ENCODE measurements at regions not wholly inside any gene's neighbourhood (a gene's known extent, or its start where the extent isn't known, plus 50 kb on each side); places are given as distances from the start of the nearest gene placed in this dataset.

DNA sequence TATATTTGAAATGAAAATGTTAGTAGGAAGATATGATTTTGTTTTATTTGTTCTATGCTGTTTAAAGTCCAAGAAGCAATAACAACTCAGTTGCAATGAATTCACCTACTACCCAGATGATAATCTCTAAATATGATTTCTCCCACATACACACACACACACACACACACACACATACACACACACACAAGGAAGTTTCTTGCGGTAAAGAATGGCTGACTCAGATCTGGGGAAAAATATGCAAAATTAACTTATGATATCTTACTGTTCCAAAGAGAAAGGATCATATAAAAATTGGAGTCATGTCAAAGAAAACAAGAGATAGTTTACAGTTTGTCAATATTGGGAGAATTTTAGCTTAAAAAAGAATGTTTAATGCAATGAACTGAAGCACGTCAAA is 456.7 kb downstream of the SLC16A7 start:
- no peak for DNase-seq (ENCODE audit: low read depth)
- TF ChIP-seq, protein P1, sequence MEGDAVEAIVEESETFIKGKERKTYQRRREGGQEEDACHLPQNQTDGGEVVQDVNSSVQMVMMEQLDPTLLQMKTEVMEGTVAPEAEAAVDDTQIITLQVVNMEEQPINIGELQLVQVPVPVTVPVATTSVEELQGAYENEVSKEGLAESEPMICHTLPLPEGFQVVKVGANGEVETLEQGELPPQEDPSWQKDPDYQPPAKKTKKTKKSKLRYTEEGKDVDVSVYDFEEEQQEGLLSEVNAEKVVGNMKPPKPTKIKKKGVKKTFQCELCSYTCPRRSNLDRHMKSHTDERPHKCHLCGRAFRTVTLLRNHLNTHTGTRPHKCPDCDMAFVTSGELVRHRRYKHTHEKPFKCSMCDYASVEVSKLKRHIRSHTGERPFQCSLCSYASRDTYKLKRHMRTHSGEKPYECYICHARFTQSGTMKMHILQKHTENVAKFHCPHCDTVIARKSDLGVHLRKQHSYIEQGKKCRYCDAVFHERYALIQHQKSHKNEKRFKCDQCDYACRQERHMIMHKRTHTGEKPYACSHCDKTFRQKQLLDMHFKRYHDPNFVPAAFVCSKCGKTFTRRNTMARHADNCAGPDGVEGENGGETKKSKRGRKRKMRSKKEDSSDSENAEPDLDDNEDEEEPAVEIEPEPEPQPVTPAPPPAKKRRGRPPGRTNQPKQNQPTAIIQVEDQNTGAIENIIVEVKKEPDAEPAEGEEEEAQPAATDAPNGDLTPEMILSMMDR (conservative IDR thresholded peaks at IDR 0.05; ENCODE audit: low read length), result no peak
- no peak overlapping the region for H3K4me3 ChIP-seq (ENCODE audit: low read length)

DNA sequence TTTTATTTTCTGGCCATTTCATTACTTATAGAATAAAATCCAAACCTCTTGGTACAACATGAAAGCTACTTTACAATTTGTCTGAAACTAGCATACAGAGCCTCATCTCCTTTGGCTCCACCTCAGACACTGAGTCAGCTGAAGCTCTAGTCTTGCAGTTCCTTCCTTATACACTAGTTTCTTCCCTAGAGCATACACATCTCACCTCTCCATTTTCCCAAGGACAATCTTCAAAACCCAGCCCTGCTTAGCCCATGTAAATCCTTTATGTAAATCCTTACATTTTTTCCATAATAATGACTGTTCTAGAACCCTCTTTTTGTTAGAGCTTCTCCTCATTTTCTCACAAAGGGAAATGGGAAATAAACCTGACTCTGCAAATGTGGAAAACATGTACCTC is 463.4 kb downstream of the SLC16A7 start:
- TF ChIP-seq, protein P1 (conservative IDR thresholded peaks at IDR 0.05; ENCODE audit: low read length), result no peak
- H3K4me3 ChIP-seq (ENCODE audit: low read length), result no peak overlapping the region
- no peak for DNase-seq (ENCODE audit: low read depth)

DNA sequence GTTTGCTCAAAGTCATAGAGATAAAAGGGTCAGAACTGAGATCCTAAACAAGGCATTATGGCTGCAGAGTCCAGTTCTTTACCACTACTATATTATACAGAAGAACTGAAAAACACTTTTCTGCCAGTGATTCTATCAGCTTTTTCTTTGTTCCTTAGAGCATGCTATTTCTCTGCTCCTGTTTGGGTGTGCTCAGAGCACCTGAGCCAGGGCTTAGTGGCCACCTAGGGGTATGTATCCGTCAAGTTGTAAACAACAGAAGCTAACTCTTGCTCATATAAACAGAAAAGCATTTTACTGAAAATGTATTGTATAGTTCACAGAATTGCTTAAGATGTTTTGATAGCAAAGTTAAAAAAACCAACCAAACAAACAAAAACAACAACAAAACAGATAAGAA is 470.8 kb downstream of the SLC16A7 start:
- no peak for DNase-seq (ENCODE audit: low read depth)
- H3K4me3 ChIP-seq (ENCODE audit: low read length), result no peak overlapping the region
- TF ChIP-seq, protein P1 (conservative IDR thresholded peaks at IDR 0.05; ENCODE audit: low read length), result no peak

DNA sequence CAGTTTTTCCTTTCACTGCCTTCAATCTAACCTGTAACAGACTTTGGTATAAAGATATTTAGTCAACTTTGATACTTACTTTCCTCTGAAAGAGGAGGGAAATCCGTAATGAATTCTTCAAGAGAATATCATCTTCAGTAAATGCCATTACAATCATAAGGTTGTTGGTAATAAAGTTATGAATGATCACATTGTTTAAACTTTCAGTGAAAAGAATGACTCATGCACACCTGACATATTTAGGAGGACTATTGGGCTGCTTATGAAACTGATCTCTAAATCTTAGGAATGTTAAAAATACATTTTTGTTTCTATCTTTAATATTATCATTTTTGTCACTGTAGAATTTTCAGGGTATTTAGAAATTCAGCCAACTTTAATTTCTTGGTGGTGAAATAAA is 474.7 kb downstream of the SLC16A7 start:
- TF ChIP-seq, protein P1 (conservative IDR thresholded peaks at IDR 0.05; ENCODE audit: low read length), result no peak
- no peak overlapping the region for H3K4me3 ChIP-seq (ENCODE audit: low read length)
- no peak for DNase-seq (ENCODE audit: low read depth)

DNA sequence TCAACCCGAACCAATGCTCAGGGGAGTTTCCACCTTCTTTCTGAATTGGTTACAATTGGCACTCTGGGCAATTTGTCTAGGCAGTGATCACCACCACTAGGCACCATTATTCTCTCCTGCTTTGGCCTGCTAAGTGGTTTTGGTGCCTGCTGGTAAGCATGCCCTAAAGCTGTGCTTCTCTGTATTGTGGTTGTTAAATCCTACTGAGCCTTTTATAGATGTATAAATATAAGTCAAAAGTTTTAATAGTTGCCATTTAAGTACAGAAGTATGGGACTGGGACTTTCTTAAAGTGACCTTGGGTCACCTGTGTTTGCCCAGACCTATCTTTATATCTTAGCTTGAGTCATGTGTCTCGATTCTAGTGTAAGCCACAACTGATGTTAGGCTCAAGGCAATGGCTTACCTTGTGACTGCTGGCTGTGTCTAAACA is 475.9 kb downstream of the SLC16A7 start:
- TF ChIP-seq, protein P1 (conservative IDR thresholded peaks at IDR 0.05; ENCODE audit: low read length), result no peak
- no peak for DNase-seq (ENCODE audit: low read depth)

DNA sequence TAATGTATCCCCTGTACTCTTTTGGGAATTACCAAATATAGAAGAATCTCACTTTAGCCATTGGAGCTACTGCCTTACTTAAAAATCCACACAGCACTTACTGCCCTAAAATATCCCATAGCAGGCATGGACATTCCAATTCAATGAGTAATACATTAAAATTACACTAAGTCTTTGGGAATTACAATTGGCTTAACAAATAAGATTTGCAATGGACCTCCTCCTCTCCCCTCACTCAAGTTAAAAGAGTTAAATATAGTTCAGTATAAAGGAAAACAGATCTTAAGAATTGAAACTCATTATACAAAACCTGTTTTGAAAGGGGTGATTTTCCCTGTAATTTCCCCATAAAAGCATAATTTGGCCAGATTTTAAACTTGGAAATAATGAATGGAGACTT is 477.1 kb downstream of the SLC16A7 start:
- TF ChIP-seq, protein P1 (conservative IDR thresholded peaks at IDR 0.05; ENCODE audit: low read length), result no peak
- H3K4me3 ChIP-seq (ENCODE audit: low read length), result no peak overlapping the region
- peak; percentile 55 for DNase-seq (ENCODE audit: low read depth)

More for the DNA sequence above, 475.9 kb downstream of the SLC16A7 start:
- H3K4me3 ChIP-seq (ENCODE audit: low read length), result no peak overlapping the region

DNA sequence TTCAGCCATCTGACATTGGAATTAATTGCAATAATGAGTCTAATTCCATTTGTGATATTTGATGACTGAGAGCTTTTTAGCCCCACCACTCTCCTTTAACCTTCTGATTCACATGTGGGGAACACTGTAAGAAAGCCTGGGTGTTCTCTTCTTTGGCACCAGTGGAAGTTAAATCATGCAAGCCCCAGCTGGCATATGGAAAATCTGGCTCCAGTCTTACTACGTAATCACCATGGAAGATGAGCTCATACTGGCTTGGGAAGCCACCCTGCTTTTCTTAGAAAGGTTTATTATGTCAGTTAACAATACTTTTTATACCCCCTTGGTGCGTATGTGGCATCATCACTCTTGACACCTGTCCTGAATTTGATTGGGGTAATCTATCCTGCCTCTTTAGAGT is 479.3 kb downstream of the SLC16A7 start:
- no peak overlapping the region for H3K4me3 ChIP-seq (ENCODE audit: low read length)
- no peak for DNase-seq (ENCODE audit: low read depth)
- TF ChIP-seq, protein P1 (conservative IDR thresholded peaks at IDR 0.05; ENCODE audit: low read length), result no peak
